Activated CD4-positive, alpha-beta T cell treated with anti-CD3 and anti-CD28 coated beads for 24 hours (primary cell): ENCODE measurements at regions not wholly inside any gene's neighbourhood (a gene's known extent, or its start where the extent isn't known, plus 50 kb on each side); places are given as distances from the start of the nearest gene placed in this dataset.

Source experiments
- DNase-seq, 2 donors: peaks; one replicate each; pipeline ENCODE4 v3.0.0-alpha.2; 2020; ENCODE audit warnings: low read depth in 2 of 2

- DNase-seq, result no peak
Measured at GRCh38 chr5:87051502-87052113, 216.1 kb upstream of the RASA1 start.

- no peak for DNase-seq
Measured at GRCh38 chr5:87053146-87053545, 214.5 kb upstream of the RASA1 start.

- DNase-seq, result no peak
Measured at GRCh38 chr5:87054821-87055220, 212.9 kb upstream of the RASA1 start.

GRCh38 chr5:87061046-87061445 lies 206.6 kb upstream of the RASA1 start:
- DNase-seq, result no peak

- no peak for DNase-seq
Measured at GRCh38 chr5:87069311-87069710, 198.4 kb upstream of the RASA1 start.

- no peak for DNase-seq
Measured at GRCh38 chr5:87069974-87070608, 197.6 kb upstream of the RASA1 start.

- DNase-seq, result no peak
Measured at GRCh38 chr5:87074072-87074471, 193.6 kb upstream of the RASA1 start.

GRCh38 chr5:87074934-87075541 lies 192.6 kb upstream of the RASA1 start:
- no peak for DNase-seq

- no peak for DNase-seq
Measured at GRCh38 chr5:87076411-87076810, 191.3 kb upstream of the RASA1 start.

GRCh38 chr5:87076931-87077330 lies 190.8 kb upstream of the RASA1 start:
- DNase-seq, result no peak

GRCh38 chr5:87079219-87079618 lies 188.5 kb upstream of the RASA1 start:
- no peak for DNase-seq

- DNase-seq, result no peak
Measured at GRCh38 chr5:87081016-87081415, 186.7 kb upstream of the RASA1 start.

- DNase-seq, result no peak
Measured at GRCh38 chr5:87081511-87082372, 185.9 kb upstream of the RASA1 start.

GRCh38 chr5:87094347-87094746 lies 173.3 kb upstream of the RASA1 start:
- no peak for DNase-seq

GRCh38 chr5:87094833-87095232 lies 172.8 kb upstream of the RASA1 start:
- no peak for DNase-seq

GRCh38 chr5:87095787-87096186 lies 171.9 kb upstream of the RASA1 start:
- no peak for DNase-seq

- DNase-seq, result no peak
Measured at GRCh38 chr5:87097664-87098063, 170.0 kb upstream of the RASA1 start.

GRCh38 chr5:87099291-87099839 lies 168.3 kb upstream of the RASA1 start:
- no peak for DNase-seq

- DNase-seq, result no peak
Measured at GRCh38 chr5:87099968-87100367, 167.7 kb upstream of the RASA1 start.

- DNase-seq, result no peak
Measured at GRCh38 chr5:87101321-87101720, 166.4 kb upstream of the RASA1 start.

GRCh38 chr5:87102841-87103240 lies 164.8 kb upstream of the RASA1 start:
- no peak for DNase-seq

- DNase-seq, result no peak
Measured at GRCh38 chr5:87103616-87104287, 163.9 kb upstream of the RASA1 start.
